HCT116 (cell line): ENCODE measurements at regions not wholly inside any gene's neighbourhood (a gene's known extent, or its start where the extent isn't known, plus 50 kb on each side); places are given as distances from the start of the nearest gene placed in this dataset.

Experiments
- ATAC-seq: fragments of 200-7000 bp; cut with Tn5 transposase; 2 replicates; pipeline ENCODE4 v1.9.1; 2020; ENCODE audit warnings: mild to moderate bottlenecking, moderate library complexity
- BruUV-seq: library from RNA; stranded (reverse); fragments of 400-500 nt; replicated peaks from 2 replicates; lab custom pipeline; 2021; lab: Mats Ljungman, UMichigan
- CTCF ChIA-PET: fragments of 300-600 bp; sonication (Branson Sonifier 250); formaldehyde crosslinking; loops from one replicate; lab custom pipeline; 2021; ENCODE audit warnings: antibody characterized with exemption; lab: Charles Lee
- POLR2A ChIA-PET: fragments of 300-600, 350-600 bp; sonication (Branson Sonifier 250); formaldehyde crosslinking; loops from one replicate; lab custom pipeline; 2021; ENCODE audit warnings: antibody characterized with exemption; lab: Charles Lee
- RAD21 ChIA-PET, 2 experiments: fragments of 300-600 bp; sonication (Branson Sonifier 250); formaldehyde crosslinking; loops; one replicate each; lab custom pipeline; 2023; ENCODE audit warnings: low total read pairs in 2 of 2; ENCODE audit not compliant: uncharacterized antibody in 2 of 2, unreplicated experiment in 2 of 2, low non-redundant PET in 1 of 2; lab: Charles Lee
- DNase-seq: peaks from one replicate; pipeline ENCODE4 v3.0.0-alpha.2; 2010; ENCODE audit warnings: low read depth, low spot score
- H2AFZ ChIP-seq: fragments of 200-600 bp; shearing (Covaris generic), sonication (generic); 2 replicates; pipeline ENCODE4 v1.6.1; 2017; ENCODE audit warnings: low read depth, mixed run types, mixed read lengths, antibody characterized with exemption, low read length; ENCODE audit not compliant: poor library complexity, severe bottlenecking
- H3K27ac ChIP-seq: 2 replicates; pipeline ENCODE4 v1.5.1; 2012; ENCODE audit warnings: low read depth, low read length
- H3K27me3 ChIP-seq: fragments of 200-600 bp; sonication (generic); 2 replicates; pipeline ENCODE4 v1.6.1; 2016; ENCODE audit warnings: mixed run types, low read length, mixed read lengths; ENCODE audit not compliant: insufficient read depth
- H3K36me3 ChIP-seq, 2 experiments: fragments of 200-500 bp in 1 of 2; fragments of 200-600 bp in 1 of 2; sonication (Bioruptor generic) in 1 of 2; sonication (generic) in 1 of 2; 2 replicates each; pipeline versions ENCODE4 v1.5.1 to v1.6.1; 2014 to 2016; ENCODE audit warnings: low read length in 2 of 2, inconsistent platforms in 1 of 2, mixed read lengths in 1 of 2, mixed run types in 1 of 2; ENCODE audit not compliant: insufficient read depth in 2 of 2, control insufficient read depth in 1 of 2
- H3K4me1 ChIP-seq, 2 experiments: fragments of 200-600 bp in 1 of 2; sonication (generic) in 1 of 2; 2 replicates each; pipeline versions ENCODE4 v1.5.1 to v1.6.1; 2012 to 2017; ENCODE audit warnings: low read length in 2 of 2, inconsistent platforms in 1 of 2, mild to moderate bottlenecking in 1 of 2, mixed read lengths in 1 of 2, mixed run types in 1 of 2, moderate library complexity in 1 of 2; ENCODE audit not compliant: insufficient read depth in 2 of 2, control insufficient read depth in 1 of 2
- H3K4me2 ChIP-seq: fragments of 200-600 bp; sonication (generic); 2 replicates; pipeline ENCODE4 v1.6.1; 2017; ENCODE audit warnings: mixed run types, low read length, mixed read lengths
- H3K4me3 ChIP-seq, 2 experiments: fragments of 200-600 bp in 1 of 2; sonication (generic) in 1 of 2; replicated peaks in 1 of 2; 2 replicates each; pipeline ENCODE4 v1.5.1; 2011 to 2016; ENCODE audit warnings: low read length in 2 of 2, control low read depth in 1 of 2, low read depth in 1 of 2, mild to moderate bottlenecking in 1 of 2, mixed read lengths in 1 of 2, mixed run types in 1 of 2
- H3K79me2 ChIP-seq: fragments of 200-600 bp; sonication (generic); 2 replicates; pipeline ENCODE4 v1.6.1; 2017; ENCODE audit warnings: mild to moderate bottlenecking, mixed run types, low read length, moderate library complexity, mixed read lengths; ENCODE audit not compliant: insufficient read depth
- H3K9ac ChIP-seq: fragments of 200-600 bp; sonication (generic); 2 replicates; pipeline ENCODE4 v1.6.1; 2016; ENCODE audit warnings: low read length, mixed read lengths
- H3K9me2 ChIP-seq: fragments of 200-600 bp; sonication (generic), shearing (Covaris generic); 2 replicates; pipeline ENCODE4 v1.6.1; 2017; ENCODE audit warnings: mixed run types, mild to moderate bottlenecking, moderate library complexity; ENCODE audit not compliant: insufficient read depth
- H3K9me3 ChIP-seq, 2 experiments: fragments of 200-500 bp in 1 of 2; fragments of 200-600 bp in 1 of 2; sonication (Bioruptor generic) in 1 of 2; sonication (generic) in 1 of 2; 2 replicates each; pipeline ENCODE4 v1.6.1; 2014 to 2017; ENCODE audit warnings: low read length in 2 of 2, mixed read lengths in 2 of 2, inconsistent platforms in 1 of 2, low read depth in 1 of 2, mild to moderate bottlenecking in 1 of 2, mixed run types in 1 of 2, moderate library complexity in 1 of 2; ENCODE audit not compliant: control insufficient read depth in 1 of 2, insufficient read depth in 1 of 2
- H4K20me1 ChIP-seq: fragments of 200-600 bp; sonication (generic), shearing (Covaris generic); 2 replicates; pipeline ENCODE4 v1.6.1; 2017; ENCODE audit warnings: mixed run types, mild to moderate bottlenecking, moderate library complexity; ENCODE audit not compliant: insufficient read depth
- CBX3 ChIP-seq: IDR thresholded peaks from 2 replicates; pipeline ENCODE4 v1.6.1; 2012; ENCODE audit warnings: low read depth
- EGR1 ChIP-seq: IDR thresholded peaks from 2 replicates; pipeline ENCODE4 v1.6.1; 2012; ENCODE audit warnings: low read depth
- ELF1 ChIP-seq: IDR thresholded peaks from 2 replicates; pipeline ENCODE4 v1.6.1; 2012; ENCODE audit warnings: low read depth, borderline replicate concordance
- EZH2 ChIP-seq: fragments of 200-600 bp; sonication (generic); IDR thresholded peaks from 2 replicates; pipeline ENCODE4 v1.6.1; 2017; ENCODE audit warnings: antibody characterized with exemption, mixed run types
- FOSL1 ChIP-seq: IDR thresholded peaks from 2 replicates; pipeline ENCODE4 v1.6.1; 2012; ENCODE audit warnings: low read depth
- JUND ChIP-seq: IDR thresholded peaks from 2 replicates; pipeline ENCODE4 v1.6.1; 2012
- POLR2AphosphoS5 ChIP-seq: IDR thresholded peaks from 2 replicates; pipeline ENCODE4 v1.6.1; 2011; ENCODE audit warnings: mild to moderate bottlenecking, low read depth, low read length, moderate library complexity
- TCF7L2 ChIP-seq: IDR thresholded peaks from 2 replicates; pipeline ENCODE4 v1.7.0; 2011; ENCODE audit warnings: borderline replicate concordance, inconsistent platforms; ENCODE audit not compliant: insufficient read depth, insufficient read length; ENCODE audit errors: extremely low read depth
- intact Hi-C: fragments of 100-400 bp; cut with micrococcal nuclease; formaldehyde crosslinking; loops from 2 replicates; pipeline ENCODE4 v1.10.0; 2022
- TF ChIP-seq, protein P1 (sequence below): IDR thresholded peaks from 2 replicates; pipeline ENCODE4 v1.6.1; 2012
- TF ChIP-seq, protein P2 (sequence below), 3 experiments: fragments of 200-600 bp in 1 of 3; sonication (generic) in 1 of 3; IDR thresholded peaks in 2 of 3; conservative IDR thresholded peaks in 1 of 3; 2 replicates each; pipeline ENCODE4 v1.5.1; 2012 to 2017; ENCODE audit warnings: low read depth in 2 of 3, low read length in 2 of 3, antibody characterized with exemption in 1 of 3, borderline replicate concordance in 1 of 3, control low read depth in 1 of 3, mild to moderate bottlenecking in 1 of 3, mixed read lengths in 1 of 3, mixed run types in 1 of 3, moderate library complexity in 1 of 3; ENCODE audit not compliant: insufficient read depth in 1 of 3
- TF ChIP-seq, protein P3 (sequence below): IDR thresholded peaks from 2 replicates; pipeline ENCODE4 v1.6.1; 2011; ENCODE audit warnings: mild to moderate bottlenecking, low read length, moderate library complexity; ENCODE audit not compliant: insufficient replicate concordance; ENCODE audit errors: extremely low read depth
- TF ChIP-seq, protein P4 (sequence below): IDR thresholded peaks from 2 replicates; pipeline ENCODE4 v1.6.1; 2012; ENCODE audit warnings: low read depth

DNA sequence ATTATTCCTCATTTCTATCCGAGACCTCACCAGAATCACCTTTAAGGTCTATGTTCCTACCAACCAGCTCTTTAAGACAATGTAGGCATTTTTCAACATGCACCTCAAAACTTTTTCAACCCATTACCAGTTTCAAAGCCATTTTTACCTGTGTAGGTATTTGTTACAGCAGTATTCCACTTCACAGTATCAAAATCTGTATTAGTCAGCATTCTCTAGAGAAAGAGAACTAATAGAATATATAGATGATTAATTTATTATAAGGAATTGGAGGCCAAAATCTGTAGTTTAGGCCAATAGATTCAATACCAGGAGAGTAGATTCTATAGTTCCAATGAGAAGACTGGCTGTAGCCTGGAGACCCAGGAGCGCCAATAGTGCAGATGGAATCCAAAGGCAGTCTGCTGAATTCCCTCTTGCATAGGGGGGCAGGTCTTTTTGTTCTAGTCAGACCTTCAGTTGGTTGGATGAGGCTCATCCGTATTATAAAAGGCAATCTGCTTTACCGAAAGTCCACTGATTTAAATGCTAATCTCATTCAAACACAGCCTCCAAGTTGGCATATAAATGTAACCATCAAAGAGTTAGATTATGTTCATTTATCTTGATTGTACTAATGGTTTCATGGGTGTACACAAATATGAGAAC is 151.6 kb upstream of the SYT1 start:
- TF ChIP-seq CBX3 (no peak), ELF1 (no peak), EGR1 (no peak), POLR2AphosphoS5 (no peak)
- TF ChIP-seq, protein P1, sequence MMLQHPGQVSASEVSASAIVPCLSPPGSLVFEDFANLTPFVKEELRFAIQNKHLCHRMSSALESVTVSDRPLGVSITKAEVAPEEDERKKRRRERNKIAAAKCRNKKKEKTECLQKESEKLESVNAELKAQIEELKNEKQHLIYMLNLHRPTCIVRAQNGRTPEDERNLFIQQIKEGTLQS: no peak
- TF ChIP-seq, protein P2, sequence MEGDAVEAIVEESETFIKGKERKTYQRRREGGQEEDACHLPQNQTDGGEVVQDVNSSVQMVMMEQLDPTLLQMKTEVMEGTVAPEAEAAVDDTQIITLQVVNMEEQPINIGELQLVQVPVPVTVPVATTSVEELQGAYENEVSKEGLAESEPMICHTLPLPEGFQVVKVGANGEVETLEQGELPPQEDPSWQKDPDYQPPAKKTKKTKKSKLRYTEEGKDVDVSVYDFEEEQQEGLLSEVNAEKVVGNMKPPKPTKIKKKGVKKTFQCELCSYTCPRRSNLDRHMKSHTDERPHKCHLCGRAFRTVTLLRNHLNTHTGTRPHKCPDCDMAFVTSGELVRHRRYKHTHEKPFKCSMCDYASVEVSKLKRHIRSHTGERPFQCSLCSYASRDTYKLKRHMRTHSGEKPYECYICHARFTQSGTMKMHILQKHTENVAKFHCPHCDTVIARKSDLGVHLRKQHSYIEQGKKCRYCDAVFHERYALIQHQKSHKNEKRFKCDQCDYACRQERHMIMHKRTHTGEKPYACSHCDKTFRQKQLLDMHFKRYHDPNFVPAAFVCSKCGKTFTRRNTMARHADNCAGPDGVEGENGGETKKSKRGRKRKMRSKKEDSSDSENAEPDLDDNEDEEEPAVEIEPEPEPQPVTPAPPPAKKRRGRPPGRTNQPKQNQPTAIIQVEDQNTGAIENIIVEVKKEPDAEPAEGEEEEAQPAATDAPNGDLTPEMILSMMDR (IDR thresholded peaks at IDR 0.05 in 2 of 3, conservative IDR thresholded peaks at IDR 0.05 in 1 of 3; ENCODE audit: borderline replicate concordance in 1 of 3, insufficient read depth in 1 of 3, low read depth in 2 of 3, low read length in 2 of 3): no peak
- no peak overlapping the region for H3K4me2 ChIP-seq
- CTCF ChIA-PET: no interaction called here
- H3K4me3 ChIP-seq: no peak overlapping the region
- no peaks in the 10 kb centered on the region for H3K36me3 ChIP-seq
- no peak for ATAC-seq
- no peaks in the 10 kb centered on the region for H3K27me3 ChIP-seq
- peak overlapping the region; percentile 22 for H2AFZ ChIP-seq
- no peaks in the 10 kb centered on the region for H3K9me2 ChIP-seq
- POLR2A ChIA-PET: no interaction called here
- RAD21 ChIA-PET: no interaction called here
- H4K20me1 ChIP-seq: no peaks in the 10 kb centered on the region
- no peak overlapping the region for H3K27ac ChIP-seq
- no peaks in the 10 kb centered on the region for H3K4me1 ChIP-seq
- intact Hi-C loops: no loop called here
- no peaks in the 10 kb centered on the region for H3K9me3 ChIP-seq
- no TSS peak for BruUV-seq
- DNase-seq: no peak
- H3K9ac ChIP-seq: no peak overlapping the region
- H3K79me2 ChIP-seq: no peaks in the 10 kb centered on the region

DNA sequence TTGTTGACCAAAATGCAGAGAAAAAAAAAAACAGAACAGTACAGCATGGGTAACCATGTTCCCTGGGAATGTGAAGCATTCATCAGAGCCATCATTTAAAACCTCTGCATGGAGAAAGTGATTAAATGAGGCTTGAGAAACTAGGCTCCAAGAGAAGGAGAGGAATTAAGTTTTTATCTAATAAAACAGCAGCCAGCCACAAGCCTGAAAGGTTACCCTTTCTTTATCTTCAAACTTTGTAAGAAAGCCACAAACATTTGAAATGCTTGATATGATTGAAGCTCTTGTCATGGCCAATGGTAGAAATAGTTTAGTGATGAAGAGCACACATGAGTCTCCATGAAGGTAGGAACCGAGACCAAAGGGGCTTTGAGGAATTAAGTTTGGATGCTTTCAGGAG is 144.9 kb upstream of the SYT1 start:
- Histone ChIP-seq H3K9me2 (no peaks in the 10 kb centered on the region), H3K4me1 (no peaks in the 10 kb centered on the region), H3K27me3 (no peaks in the 10 kb centered on the region), H3K4me2 (no peak overlapping the region), H2AFZ (no peak overlapping the region), H3K9ac (no peak overlapping the region), H4K20me1 (no peaks in the 10 kb centered on the region), H3K4me3 (no peak overlapping the region), H3K27ac (no peak overlapping the region), H3K9me3 (no peaks in the 10 kb centered on the region), H3K79me2 (no peaks in the 10 kb centered on the region), H3K36me3 (no peaks in the 10 kb centered on the region)
- ATAC-seq (no peak), DNase-seq (no peak)
- RAD21 ChIA-PET: no interaction called here
- no TSS peak for BruUV-seq
- intact Hi-C loops: no loop called here
- POLR2A ChIA-PET: no interaction called here
- CTCF ChIA-PET: no interaction called here
- TF ChIP-seq TCF7L2 (no peak), EZH2 (no peak), CBX3 (no peak), FOSL1 (no peak), JUND (no peak), ELF1 (no peak)
- TF ChIP-seq, protein P3, sequence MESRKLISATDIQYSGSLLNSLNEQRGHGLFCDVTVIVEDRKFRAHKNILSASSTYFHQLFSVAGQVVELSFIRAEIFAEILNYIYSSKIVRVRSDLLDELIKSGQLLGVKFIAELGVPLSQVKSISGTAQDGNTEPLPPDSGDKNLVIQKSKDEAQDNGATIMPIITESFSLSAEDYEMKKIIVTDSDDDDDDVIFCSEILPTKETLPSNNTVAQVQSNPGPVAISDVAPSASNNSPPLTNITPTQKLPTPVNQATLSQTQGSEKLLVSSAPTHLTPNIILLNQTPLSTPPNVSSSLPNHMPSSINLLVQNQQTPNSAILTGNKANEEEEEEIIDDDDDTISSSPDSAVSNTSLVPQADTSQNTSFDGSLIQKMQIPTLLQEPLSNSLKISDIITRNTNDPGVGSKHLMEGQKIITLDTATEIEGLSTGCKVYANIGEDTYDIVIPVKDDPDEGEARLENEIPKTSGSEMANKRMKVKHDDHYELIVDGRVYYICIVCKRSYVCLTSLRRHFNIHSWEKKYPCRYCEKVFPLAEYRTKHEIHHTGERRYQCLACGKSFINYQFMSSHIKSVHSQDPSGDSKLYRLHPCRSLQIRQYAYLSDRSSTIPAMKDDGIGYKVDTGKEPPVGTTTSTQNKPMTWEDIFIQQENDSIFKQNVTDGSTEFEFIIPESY: no peak
- TF ChIP-seq, protein P4, sequence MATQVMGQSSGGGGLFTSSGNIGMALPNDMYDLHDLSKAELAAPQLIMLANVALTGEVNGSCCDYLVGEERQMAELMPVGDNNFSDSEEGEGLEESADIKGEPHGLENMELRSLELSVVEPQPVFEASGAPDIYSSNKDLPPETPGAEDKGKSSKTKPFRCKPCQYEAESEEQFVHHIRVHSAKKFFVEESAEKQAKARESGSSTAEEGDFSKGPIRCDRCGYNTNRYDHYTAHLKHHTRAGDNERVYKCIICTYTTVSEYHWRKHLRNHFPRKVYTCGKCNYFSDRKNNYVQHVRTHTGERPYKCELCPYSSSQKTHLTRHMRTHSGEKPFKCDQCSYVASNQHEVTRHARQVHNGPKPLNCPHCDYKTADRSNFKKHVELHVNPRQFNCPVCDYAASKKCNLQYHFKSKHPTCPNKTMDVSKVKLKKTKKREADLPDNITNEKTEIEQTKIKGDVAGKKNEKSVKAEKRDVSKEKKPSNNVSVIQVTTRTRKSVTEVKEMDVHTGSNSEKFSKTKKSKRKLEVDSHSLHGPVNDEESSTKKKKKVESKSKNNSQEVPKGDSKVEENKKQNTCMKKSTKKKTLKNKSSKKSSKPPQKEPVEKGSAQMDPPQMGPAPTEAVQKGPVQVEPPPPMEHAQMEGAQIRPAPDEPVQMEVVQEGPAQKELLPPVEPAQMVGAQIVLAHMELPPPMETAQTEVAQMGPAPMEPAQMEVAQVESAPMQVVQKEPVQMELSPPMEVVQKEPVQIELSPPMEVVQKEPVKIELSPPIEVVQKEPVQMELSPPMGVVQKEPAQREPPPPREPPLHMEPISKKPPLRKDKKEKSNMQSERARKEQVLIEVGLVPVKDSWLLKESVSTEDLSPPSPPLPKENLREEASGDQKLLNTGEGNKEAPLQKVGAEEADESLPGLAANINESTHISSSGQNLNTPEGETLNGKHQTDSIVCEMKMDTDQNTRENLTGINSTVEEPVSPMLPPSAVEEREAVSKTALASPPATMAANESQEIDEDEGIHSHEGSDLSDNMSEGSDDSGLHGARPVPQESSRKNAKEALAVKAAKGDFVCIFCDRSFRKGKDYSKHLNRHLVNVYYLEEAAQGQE: no peak
